ENCODE measurements at regions not wholly inside any gene's neighbourhood (a gene's known extent, or its start where the extent isn't known, plus 50 kb on each side); places are given as distances from the start of the nearest gene placed in this dataset.

DNA sequence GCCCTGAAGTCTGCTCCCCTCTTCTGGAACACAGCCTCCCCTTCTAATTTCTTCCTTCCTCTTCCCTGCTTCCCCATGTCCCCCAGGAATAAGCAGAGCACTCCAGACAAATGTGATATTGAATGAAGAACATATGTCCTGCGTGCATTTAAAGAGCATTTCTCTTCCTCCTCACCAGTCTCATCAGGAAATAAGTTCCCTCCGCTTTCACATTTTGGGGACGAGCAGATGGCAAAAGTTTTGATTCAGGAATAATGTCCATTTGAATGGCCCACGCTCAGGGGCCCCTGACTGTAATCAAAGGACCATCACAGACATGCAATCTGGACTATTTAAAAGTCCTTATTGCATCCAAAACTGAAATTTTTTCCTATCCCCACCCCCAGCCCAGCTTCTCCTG is 316.1 kb downstream of the CDK5RAP2 start:
- Histone ChIP-seq H3K9me3 (no peaks in the 10 kb centered on the region), H3K4me1 (no peaks in the 10 kb centered on the region), H3K4me3 (no peak overlapping the region), H3K27me3 (no peaks in the 10 kb centered on the region), H3K27ac (no peak overlapping the region), H3K36me3 (no peaks in the 10 kb centered on the region)
- TF ChIP-seq EP300 (IDR thresholded peaks at IDR 0.05; ENCODE audit: low read depth) (no peak), POLR2A (IDR thresholded peaks at IDR 0.05) (no peak), POLR2AphosphoS5 (IDR thresholded peaks at IDR 0.05) (no peak)
- TF ChIP-seq, protein P1, sequence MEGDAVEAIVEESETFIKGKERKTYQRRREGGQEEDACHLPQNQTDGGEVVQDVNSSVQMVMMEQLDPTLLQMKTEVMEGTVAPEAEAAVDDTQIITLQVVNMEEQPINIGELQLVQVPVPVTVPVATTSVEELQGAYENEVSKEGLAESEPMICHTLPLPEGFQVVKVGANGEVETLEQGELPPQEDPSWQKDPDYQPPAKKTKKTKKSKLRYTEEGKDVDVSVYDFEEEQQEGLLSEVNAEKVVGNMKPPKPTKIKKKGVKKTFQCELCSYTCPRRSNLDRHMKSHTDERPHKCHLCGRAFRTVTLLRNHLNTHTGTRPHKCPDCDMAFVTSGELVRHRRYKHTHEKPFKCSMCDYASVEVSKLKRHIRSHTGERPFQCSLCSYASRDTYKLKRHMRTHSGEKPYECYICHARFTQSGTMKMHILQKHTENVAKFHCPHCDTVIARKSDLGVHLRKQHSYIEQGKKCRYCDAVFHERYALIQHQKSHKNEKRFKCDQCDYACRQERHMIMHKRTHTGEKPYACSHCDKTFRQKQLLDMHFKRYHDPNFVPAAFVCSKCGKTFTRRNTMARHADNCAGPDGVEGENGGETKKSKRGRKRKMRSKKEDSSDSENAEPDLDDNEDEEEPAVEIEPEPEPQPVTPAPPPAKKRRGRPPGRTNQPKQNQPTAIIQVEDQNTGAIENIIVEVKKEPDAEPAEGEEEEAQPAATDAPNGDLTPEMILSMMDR (IDR thresholded peaks at IDR 0.05) = no peak
- 73% methylated on average over 4 of the region's 4 CpGs; no CpG with 5 or more reads in 1 of the 2 donors for WGBS, 2 donors (ENCODE audit: low coverage in 1 of 2)
- intact Hi-C loops (cut with DNase I; ENCODE audit: low total_unique reads) = no loop called here
- in situ Hi-C loops (cut with MboI; ENCODE audit: low pct_ligation_motif_present in 1 of 4, low pct_unique_long_range_greater_than_20kb in 1 of 4, low sequenced_read_pairs in 3 of 4) = no loop called here
- no peak for DNase-seq

DNA sequence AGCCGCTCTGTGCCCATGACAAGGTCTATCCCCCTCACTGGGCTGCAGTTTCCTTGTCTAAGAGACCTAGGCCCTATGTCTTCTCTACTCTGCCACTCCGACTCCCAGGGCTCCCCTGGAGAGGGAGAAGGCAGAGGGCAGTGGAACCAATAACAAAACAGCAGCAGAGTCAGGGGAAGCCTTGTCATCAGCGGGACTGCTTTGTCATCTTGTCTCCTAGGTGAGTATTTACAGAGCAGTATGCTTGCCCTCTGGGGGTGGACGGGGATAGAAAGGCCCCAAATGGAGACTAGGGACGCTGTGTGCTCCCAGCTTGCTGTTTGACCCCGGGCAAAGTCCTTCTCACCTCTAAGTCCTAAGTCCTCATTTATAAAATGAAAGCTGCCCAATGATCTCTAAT is 318.5 kb downstream of the CDK5RAP2 start:
- H3K27ac ChIP-seq = no peak overlapping the region
- TF ChIP-seq EP300 (IDR thresholded peaks at IDR 0.05; ENCODE audit: low read depth) (no peak), POLR2AphosphoS5 (IDR thresholded peaks at IDR 0.05) (no peak), POLR2A (IDR thresholded peaks at IDR 0.05) (no peak)
- TF ChIP-seq, protein P1 (IDR thresholded peaks at IDR 0.05) = no peak

DNA sequence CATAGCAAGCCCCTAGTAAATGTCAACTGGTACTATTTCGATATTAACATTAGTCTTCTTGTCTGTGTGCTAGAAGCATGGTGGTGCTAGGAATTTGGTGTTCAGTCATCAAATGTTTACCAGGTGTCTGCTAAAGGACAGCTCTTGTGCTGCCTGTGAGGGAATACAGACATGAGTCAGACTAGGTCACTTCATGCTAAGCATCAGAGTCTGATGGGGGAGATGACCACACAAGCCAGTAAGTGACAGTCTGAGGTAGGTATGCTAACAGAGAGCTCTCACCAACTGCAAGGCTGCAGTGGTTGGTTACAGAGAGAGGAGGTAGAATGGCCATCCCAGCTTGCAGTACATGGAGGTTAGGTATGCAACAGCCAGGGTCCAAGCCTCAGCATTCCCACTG is 320.9 kb downstream of the CDK5RAP2 start:
- no peak overlapping the region for H3K27ac ChIP-seq
- intact Hi-C loops (cut with DNase I; ENCODE audit: low total_unique reads) = no loop called here

More for the DNA sequence above, 318.5 kb downstream of the CDK5RAP2 start:
- Histone ChIP-seq H3K4me3 (no peak overlapping the region), H3K36me3 (no peaks in the 10 kb centered on the region), H3K27me3 (no peaks in the 10 kb centered on the region), H3K4me1 (no peaks in the 10 kb centered on the region), H3K9me3 (no peaks in the 10 kb centered on the region)
- intact Hi-C loops (cut with DNase I; ENCODE audit: low total_unique reads) (no loop called here), in situ Hi-C loops (cut with MboI; ENCODE audit: low pct_ligation_motif_present in 1 of 4, low pct_unique_long_range_greater_than_20kb in 1 of 4, low sequenced_read_pairs in 3 of 4) (no loop called here)
- 73 to 77% methylated on average over 2 to 6 of the region's 6 CpGs for WGBS, 2 donors (ENCODE audit: low coverage in 1 of 2)
- DNase-seq = no peak

DNA sequence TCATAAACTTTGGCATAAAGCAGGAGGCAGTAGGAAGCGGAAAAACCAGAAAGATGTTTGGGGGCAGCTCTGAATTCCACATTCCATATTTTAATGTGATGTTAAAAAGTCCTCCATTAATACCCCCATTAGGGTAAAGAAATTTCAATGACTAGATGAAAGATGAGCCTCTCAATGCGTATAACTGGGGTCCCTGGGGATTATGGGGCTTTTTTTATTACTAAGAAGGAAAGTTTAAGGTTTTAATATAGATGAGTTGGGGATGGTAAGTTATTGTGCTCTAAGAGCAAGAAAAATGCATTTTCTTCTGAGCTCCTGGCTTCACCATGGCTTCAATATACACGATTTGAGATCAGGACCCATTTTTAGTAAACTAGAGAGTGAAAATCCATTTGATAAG is 321.9 kb downstream of the CDK5RAP2 start:
- no peak overlapping the region for H3K4me3 ChIP-seq
- no peak for DNase-seq
- no peaks in the 10 kb centered on the region for H3K4me1 ChIP-seq
- TF ChIP-seq POLR2AphosphoS5 (IDR thresholded peaks at IDR 0.05) = no peak
- TF ChIP-seq, protein P1 (IDR thresholded peaks at IDR 0.05) = no peak
- intact Hi-C loops (cut with DNase I; ENCODE audit: low total_unique reads) = no loop called here
- no peaks in the 10 kb centered on the region for H3K27me3 ChIP-seq
- H3K36me3 ChIP-seq = no peaks in the 10 kb centered on the region
- in situ Hi-C loops (cut with MboI; ENCODE audit: low pct_ligation_motif_present in 1 of 4, low pct_unique_long_range_greater_than_20kb in 1 of 4, low sequenced_read_pairs in 3 of 4) = no loop called here
- H3K27ac ChIP-seq = no peak overlapping the region
- H3K9me3 ChIP-seq = no peaks in the 10 kb centered on the region
- WGBS, 2 donors (ENCODE audit: low coverage in 1 of 2) = 41 to 49% methylated on average over 3 of the region's 3 CpGs

More for the DNA sequence above, 320.9 kb downstream of the CDK5RAP2 start:
- DNase-seq = no peak
- no peaks in the 10 kb centered on the region for H3K36me3 ChIP-seq
- H3K4me1 ChIP-seq = no peaks in the 10 kb centered on the region
- in situ Hi-C loops (cut with MboI; ENCODE audit: low pct_ligation_motif_present in 1 of 4, low pct_unique_long_range_greater_than_20kb in 1 of 4, low sequenced_read_pairs in 3 of 4) = no loop called here
- H3K4me3 ChIP-seq = no peak overlapping the region
- no peak for TF ChIP-seq POLR2AphosphoS5 (IDR thresholded peaks at IDR 0.05)
- no peak for TF ChIP-seq EP300 (IDR thresholded peaks at IDR 0.05; ENCODE audit: low read depth)
- no peak for TF ChIP-seq POLR2A (IDR thresholded peaks at IDR 0.05)
- TF ChIP-seq, protein P1 (IDR thresholded peaks at IDR 0.05) = no peak
- WGBS, 2 donors (ENCODE audit: low coverage in 1 of 2) = 90% methylated on average over 1 of the region's 1 CpG; no CpG with 5 or more reads in 1 of the 2 donors
- H3K27me3 ChIP-seq = no peaks in the 10 kb centered on the region
- no peaks in the 10 kb centered on the region for H3K9me3 ChIP-seq
